Neural crest cell (in vitro differentiated cells): ENCODE measurements at regions not wholly inside any gene's neighbourhood (a gene's known extent, or its start where the extent isn't known, plus 50 kb on each side); places are given as distances from the start of the nearest gene placed in this dataset.

Experiments
- DNase-seq: peaks from one replicate; pipeline ENCODE4 v3.0.0; 2021; ENCODE audit warnings: low read depth, mixed read lengths, low spot score
- H3K27ac Mint-ChIP-seq: one replicate; pipeline ENCODE4 v1.8.0; 2021; ENCODE audit warnings: mild to moderate bottlenecking, mixed read lengths; ENCODE audit not compliant: unreplicated experiment
- H3K27me3 Mint-ChIP-seq: 2 replicates; pipeline ENCODE4 v1.8.0; 2021; ENCODE audit warnings: low read depth, mild to moderate bottlenecking, mixed read lengths
- H3K36me3 Mint-ChIP-seq: 2 replicates; pipeline ENCODE4 v1.8.0; 2021; ENCODE audit warnings: low read depth, mild to moderate bottlenecking, mixed read lengths
- H3K4me1 Mint-ChIP-seq: 2 replicates; pipeline ENCODE4 v1.8.0; 2021; ENCODE audit warnings: mixed read lengths
- H3K4me3 Mint-ChIP-seq: one replicate; pipeline ENCODE4 v1.8.0; 2021; ENCODE audit warnings: mild to moderate bottlenecking, mixed read lengths
- H3K9me3 Mint-ChIP-seq: 2 replicates; pipeline ENCODE4 v1.8.0; 2021; ENCODE audit warnings: mixed read lengths
- TF ChIP-seq, protein P1 (sequence below): fragments of 200-600 bp; sonication (generic); conservative IDR thresholded peaks from 2 replicates; pipeline ENCODE4 v1.5.0; 2021; ENCODE audit warnings: antibody characterized with exemption, mild to moderate bottlenecking

DNA sequence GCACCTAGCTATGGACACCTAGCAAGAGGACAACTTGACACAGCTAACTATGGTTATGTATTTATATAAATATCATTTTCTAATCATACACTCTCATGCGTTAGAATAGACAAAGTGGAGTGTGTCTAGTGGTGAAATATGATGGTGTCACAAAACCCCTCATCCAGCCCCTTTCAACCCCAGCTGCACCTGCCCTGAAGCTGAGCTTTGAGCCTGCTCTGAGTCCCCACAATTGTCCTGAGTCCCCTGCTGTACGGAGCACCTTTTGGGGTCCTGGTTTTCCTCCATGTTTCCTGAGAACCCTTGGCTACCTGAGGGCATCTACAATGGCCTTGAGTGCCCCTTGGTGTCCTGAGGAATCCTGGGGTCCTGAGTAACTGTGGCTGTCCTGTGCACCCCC, 1072.8 kb downstream of the TMEM121 start:
- H3K27ac Mint-ChIP-seq, result no peak overlapping the region
- H3K27me3 Mint-ChIP-seq, result no peaks in the 10 kb centered on the region
- peaks cover 23% of the 10 kb centered on the region for H3K9me3 Mint-ChIP-seq
- no peaks in the 10 kb centered on the region for H3K4me1 Mint-ChIP-seq
- no peak overlapping the region for H3K4me3 Mint-ChIP-seq
- peaks cover 9% of the 10 kb centered on the region for H3K36me3 Mint-ChIP-seq
- no peak for DNase-seq
- TF ChIP-seq, protein P1, sequence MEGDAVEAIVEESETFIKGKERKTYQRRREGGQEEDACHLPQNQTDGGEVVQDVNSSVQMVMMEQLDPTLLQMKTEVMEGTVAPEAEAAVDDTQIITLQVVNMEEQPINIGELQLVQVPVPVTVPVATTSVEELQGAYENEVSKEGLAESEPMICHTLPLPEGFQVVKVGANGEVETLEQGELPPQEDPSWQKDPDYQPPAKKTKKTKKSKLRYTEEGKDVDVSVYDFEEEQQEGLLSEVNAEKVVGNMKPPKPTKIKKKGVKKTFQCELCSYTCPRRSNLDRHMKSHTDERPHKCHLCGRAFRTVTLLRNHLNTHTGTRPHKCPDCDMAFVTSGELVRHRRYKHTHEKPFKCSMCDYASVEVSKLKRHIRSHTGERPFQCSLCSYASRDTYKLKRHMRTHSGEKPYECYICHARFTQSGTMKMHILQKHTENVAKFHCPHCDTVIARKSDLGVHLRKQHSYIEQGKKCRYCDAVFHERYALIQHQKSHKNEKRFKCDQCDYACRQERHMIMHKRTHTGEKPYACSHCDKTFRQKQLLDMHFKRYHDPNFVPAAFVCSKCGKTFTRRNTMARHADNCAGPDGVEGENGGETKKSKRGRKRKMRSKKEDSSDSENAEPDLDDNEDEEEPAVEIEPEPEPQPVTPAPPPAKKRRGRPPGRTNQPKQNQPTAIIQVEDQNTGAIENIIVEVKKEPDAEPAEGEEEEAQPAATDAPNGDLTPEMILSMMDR, result no peak

DNA sequence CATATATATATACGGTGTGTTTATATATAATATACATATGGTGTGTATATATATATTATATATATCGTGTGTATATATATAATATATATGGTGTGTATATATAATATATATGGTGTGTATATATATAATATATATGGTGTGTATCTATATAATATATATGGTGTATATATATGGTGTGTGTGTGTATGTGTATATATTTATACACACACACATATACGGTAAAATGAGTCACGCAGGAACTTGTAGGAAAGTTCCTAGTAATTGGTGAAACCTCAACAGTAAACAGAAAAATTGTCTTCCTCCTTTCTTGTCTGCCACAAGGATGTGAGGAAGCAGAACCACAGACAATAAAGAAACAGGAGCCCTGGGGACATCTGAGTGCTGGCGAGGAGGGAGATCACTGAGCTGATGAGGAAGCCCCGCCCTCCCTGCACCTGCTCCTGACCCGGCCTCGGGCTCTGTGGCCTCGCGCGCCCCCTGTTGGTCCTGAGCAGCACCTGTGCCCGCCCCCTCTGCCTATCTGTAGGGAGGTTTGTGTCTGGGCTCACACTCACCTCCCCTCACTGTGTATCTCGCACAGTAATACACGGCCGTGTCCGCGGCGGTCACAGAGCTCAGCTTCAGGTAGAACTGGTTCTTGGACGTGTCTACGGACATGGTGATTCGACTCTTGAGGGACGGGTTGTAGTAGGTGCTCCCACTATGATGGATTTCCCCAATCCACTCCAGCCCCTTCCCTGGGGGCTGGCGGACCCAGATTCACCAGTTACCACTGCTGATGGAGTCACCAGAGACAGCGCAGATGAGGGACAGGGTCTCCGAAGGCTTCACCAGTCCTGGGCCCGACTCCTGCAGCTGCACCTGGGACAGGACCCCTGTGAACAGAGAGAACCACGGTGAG, 1079.4 kb downstream of the TMEM121 start:
- peaks cover 8% of the 10 kb centered on the region for H3K36me3 Mint-ChIP-seq
- TF ChIP-seq, protein P1, result no peak
- no peaks in the 10 kb centered on the region for H3K4me1 Mint-ChIP-seq
- DNase-seq, result no peak
- H3K4me3 Mint-ChIP-seq, result no peak overlapping the region
- H3K27me3 Mint-ChIP-seq, result no peaks in the 10 kb centered on the region
- peaks cover 29% of the 10 kb centered on the region for H3K9me3 Mint-ChIP-seq
- H3K27ac Mint-ChIP-seq, result no peak overlapping the region

- Mint-ChIP-seq H3K27ac (no peak overlapping the region), H3K27me3 (no peaks in the 10 kb centered on the region), H3K9me3 (peaks cover 24% of the 10 kb centered on the region), H3K36me3 (peaks cover 8% of the 10 kb centered on the region), H3K4me3 (no peak overlapping the region), H3K4me1 (no peaks in the 10 kb centered on the region)
- TF ChIP-seq, protein P1, result no peak
- no peak for DNase-seq
Measured at GRCh38 chr14:106606936-106607335, 1080.6 kb downstream of the TMEM121 start.

DNA sequence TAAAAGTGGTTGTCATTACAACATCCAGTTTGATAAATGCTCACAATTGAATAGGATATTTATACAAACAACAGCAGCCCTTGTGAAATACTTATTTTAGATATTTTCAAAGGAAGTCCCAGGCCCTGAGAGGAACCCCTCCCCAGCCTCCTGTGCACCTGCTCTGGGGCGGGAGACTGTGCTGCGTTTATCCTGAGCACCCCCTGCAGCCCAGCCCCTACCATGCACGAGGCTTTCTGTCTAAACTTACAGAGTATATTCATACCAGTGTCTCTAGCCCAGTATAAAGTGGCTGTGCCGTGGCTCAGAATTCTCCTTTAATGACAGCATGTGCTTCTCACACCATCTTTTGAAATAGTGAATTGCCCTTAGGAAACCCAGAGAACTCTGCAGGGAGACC, 1084.3 kb downstream of the TMEM121 start:
- peaks cover 22% of the 10 kb centered on the region for H3K9me3 Mint-ChIP-seq
- no peak overlapping the region for H3K27ac Mint-ChIP-seq
- H3K4me3 Mint-ChIP-seq, result no peak overlapping the region

GRCh38 chr14:106613256-106613655, 1086.9 kb downstream of the TMEM121 start:
- Mint-ChIP-seq H3K27me3 (no peaks in the 10 kb centered on the region), H3K9me3 (peaks cover 16% of the 10 kb centered on the region), H3K27ac (no peak overlapping the region), H3K36me3 (peaks cover 5% of the 10 kb centered on the region), H3K4me3 (no peak overlapping the region), H3K4me1 (no peaks in the 10 kb centered on the region)
- DNase-seq, result no peak
- TF ChIP-seq, protein P1, result no peak

More for the DNA sequence above, 1084.3 kb downstream of the TMEM121 start:
- H3K36me3 Mint-ChIP-seq, result peaks cover 9% of the 10 kb centered on the region
- no peaks in the 10 kb centered on the region for H3K4me1 Mint-ChIP-seq
- TF ChIP-seq, protein P1, result no peak
- H3K27me3 Mint-ChIP-seq, result no peaks in the 10 kb centered on the region
- DNase-seq, result no peak
